ENCODE measurements at regions not wholly inside any gene's neighbourhood (a gene's known extent, or its start where the extent isn't known, plus 50 kb on each side); places are given as distances from the start of the nearest gene placed in this dataset.

DNA sequence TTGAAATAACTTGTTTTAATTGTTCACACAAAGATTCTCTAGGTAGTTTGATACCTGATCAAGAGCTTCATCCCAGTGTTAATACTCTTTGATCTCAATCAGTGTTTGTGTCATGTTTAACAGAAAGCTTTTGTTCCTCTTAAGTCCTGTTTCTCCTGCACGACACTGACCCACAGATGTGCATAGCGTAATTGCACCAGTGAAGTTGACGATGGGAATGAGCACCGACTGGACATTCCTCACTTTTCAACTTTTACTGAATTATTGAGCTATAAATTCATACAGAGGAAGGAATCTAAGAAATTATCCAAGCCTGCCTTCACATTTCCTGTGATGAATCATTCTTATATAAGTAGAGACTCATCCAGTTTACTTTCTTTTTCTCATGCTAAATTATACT is 878.7 kb upstream of the TENM3 start:
- Mint-ChIP-seq H3K4me1 (ENCODE audit: insufficient read depth, unreplicated experiment) (no peaks in the 10 kb centered on the region), H3K4me3 (ENCODE audit: unreplicated experiment) (peak overlapping the region; percentile 6), H3K9me3 (ENCODE audit: unreplicated experiment) (no peaks in the 10 kb centered on the region), H3K27ac (ENCODE audit: low read depth, unreplicated experiment) (peak overlapping the region; percentile 70), H3K36me3 (ENCODE audit: insufficient read depth, unreplicated experiment) (no peaks in the 10 kb centered on the region), H3K27me3 (ENCODE audit: insufficient read depth, unreplicated experiment) (no peaks in the 10 kb centered on the region)
- TF ChIP-seq, protein P1, sequence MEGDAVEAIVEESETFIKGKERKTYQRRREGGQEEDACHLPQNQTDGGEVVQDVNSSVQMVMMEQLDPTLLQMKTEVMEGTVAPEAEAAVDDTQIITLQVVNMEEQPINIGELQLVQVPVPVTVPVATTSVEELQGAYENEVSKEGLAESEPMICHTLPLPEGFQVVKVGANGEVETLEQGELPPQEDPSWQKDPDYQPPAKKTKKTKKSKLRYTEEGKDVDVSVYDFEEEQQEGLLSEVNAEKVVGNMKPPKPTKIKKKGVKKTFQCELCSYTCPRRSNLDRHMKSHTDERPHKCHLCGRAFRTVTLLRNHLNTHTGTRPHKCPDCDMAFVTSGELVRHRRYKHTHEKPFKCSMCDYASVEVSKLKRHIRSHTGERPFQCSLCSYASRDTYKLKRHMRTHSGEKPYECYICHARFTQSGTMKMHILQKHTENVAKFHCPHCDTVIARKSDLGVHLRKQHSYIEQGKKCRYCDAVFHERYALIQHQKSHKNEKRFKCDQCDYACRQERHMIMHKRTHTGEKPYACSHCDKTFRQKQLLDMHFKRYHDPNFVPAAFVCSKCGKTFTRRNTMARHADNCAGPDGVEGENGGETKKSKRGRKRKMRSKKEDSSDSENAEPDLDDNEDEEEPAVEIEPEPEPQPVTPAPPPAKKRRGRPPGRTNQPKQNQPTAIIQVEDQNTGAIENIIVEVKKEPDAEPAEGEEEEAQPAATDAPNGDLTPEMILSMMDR (IDR thresholded peaks at IDR 0.05; ENCODE audit: unreplicated experiment): no peak
- BruUV-seq (replicated peaks): no TSS peak
- intact Hi-C loops (cut with micrococcal nuclease): no loop called here
- ChIA-PET POLR2A (no interaction called here), CTCF (interaction anchor here (0.6 kb wide), 1 partner anchor 227 kb away, joined by 3 read pairs; no protein-coding TSS in a partner anchor)
- DNase-seq (ENCODE audit: unreplicated experiment): no peak

DNA sequence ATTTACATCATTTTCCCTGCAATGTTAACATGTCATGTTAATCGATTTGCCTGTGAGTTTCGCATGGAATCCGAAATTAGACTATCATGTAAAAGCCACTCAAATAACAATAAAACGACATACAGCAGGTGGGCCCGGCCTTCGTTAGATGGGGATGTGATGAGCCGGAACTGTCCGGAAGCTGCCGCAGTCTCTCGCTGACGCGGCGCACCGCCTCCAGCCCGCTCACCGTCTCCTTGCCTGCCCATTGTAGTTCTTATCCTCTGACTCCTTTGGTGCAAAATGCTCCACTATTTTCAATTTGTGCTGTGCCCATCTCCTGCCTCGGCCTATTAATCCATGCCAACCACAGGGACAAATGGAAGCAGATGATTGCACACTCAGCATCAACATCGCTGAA is 877.5 kb upstream of the TENM3 start:
- no peaks in the 10 kb centered on the region for H3K36me3 Mint-ChIP-seq (ENCODE audit: insufficient read depth, unreplicated experiment)
- TF ChIP-seq, protein P1 (IDR thresholded peaks at IDR 0.05; ENCODE audit: unreplicated experiment): no peak
- H3K4me3 Mint-ChIP-seq (ENCODE audit: unreplicated experiment): no peak overlapping the region
- H3K9me3 Mint-ChIP-seq (ENCODE audit: unreplicated experiment): no peaks in the 10 kb centered on the region
- no peaks in the 10 kb centered on the region for H3K27me3 Mint-ChIP-seq (ENCODE audit: insufficient read depth, unreplicated experiment)
- DNase-seq (ENCODE audit: unreplicated experiment): no peak
- no peaks in the 10 kb centered on the region for H3K4me1 Mint-ChIP-seq (ENCODE audit: insufficient read depth, unreplicated experiment)
- CTCF ChIA-PET: no interaction called here
- POLR2A ChIA-PET: interaction anchor here (0.6 kb wide), 1 partner anchor 222 kb away, joined by 3 read pairs; no protein-coding TSS in a partner anchor
- no peak overlapping the region for H3K27ac Mint-ChIP-seq (ENCODE audit: low read depth, unreplicated experiment)
- intact Hi-C loops (cut with micrococcal nuclease): no loop called here
- BruUV-seq (replicated peaks): no TSS peak

DNA sequence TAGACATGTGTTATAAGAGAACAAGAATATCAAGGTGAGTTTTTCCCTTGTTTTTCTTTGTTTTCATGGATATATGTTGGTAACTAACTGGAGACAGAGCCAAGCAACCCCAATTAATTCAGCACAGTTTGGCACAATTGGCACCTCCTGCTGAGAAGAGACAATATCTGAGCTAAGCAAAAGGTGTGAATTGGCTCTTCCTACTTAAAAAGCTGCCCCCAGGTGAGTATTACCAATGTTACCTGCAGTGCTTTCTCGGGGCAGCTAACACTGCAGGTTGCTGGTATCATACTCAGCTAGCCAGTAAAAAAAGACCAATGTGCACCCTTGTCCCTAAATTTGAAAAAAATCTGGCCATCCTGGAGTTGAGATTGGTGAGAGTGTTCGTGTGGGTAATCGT is 871.2 kb upstream of the TENM3 start:
- Mint-ChIP-seq H3K36me3 (ENCODE audit: insufficient read depth, unreplicated experiment) (no peaks in the 10 kb centered on the region), H3K4me1 (ENCODE audit: insufficient read depth, unreplicated experiment) (peaks cover 4% of the 10 kb centered on the region), H3K27ac (ENCODE audit: low read depth, unreplicated experiment) (no peak overlapping the region), H3K9me3 (ENCODE audit: unreplicated experiment) (no peaks in the 10 kb centered on the region), H3K4me3 (ENCODE audit: unreplicated experiment) (no peak overlapping the region), H3K27me3 (ENCODE audit: insufficient read depth, unreplicated experiment) (no peaks in the 10 kb centered on the region)
- intact Hi-C loops (cut with micrococcal nuclease): no loop called here
- CTCF ChIA-PET: interaction anchor here (0.6 kb wide), 1 partner anchor 160 kb away, joined by 4 read pairs; no protein-coding TSS in a partner anchor
- POLR2A ChIA-PET: no interaction called here
- no TSS peak for BruUV-seq (replicated peaks)
- DNase-seq (ENCODE audit: unreplicated experiment): no peak
- TF ChIP-seq, protein P1 (IDR thresholded peaks at IDR 0.05; ENCODE audit: unreplicated experiment): no peak

DNA sequence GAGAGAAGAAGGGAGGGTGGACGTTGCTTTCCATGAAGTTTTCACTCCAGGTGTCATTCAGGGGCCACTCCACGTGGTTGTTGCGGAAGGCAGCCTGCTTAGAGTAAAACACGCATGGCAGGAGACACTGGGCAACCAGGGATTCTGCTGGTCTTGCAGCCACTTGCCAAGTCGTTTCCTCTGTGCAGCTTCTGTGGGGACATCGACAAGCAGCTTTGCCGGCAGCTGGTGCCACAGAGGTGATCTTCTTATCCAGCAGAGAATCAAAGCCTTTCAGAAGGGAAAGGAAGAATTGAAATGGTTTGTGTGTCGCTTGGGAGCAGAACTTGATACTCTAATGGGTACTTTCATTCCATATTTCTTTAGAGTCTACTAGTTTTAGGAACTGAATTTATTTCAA is 867.1 kb upstream of the TENM3 start:
- CTCF ChIA-PET: no interaction called here
- intact Hi-C loops (cut with micrococcal nuclease): no loop called here
- Mint-ChIP-seq H3K27ac (ENCODE audit: low read depth, unreplicated experiment) (no peak overlapping the region), H3K4me1 (ENCODE audit: insufficient read depth, unreplicated experiment) (peaks cover 3% of the 10 kb centered on the region), H3K4me3 (ENCODE audit: unreplicated experiment) (no peak overlapping the region), H3K9me3 (ENCODE audit: unreplicated experiment) (peaks cover 1% of the 10 kb centered on the region), H3K36me3 (ENCODE audit: insufficient read depth, unreplicated experiment) (no peaks in the 10 kb centered on the region), H3K27me3 (ENCODE audit: insufficient read depth, unreplicated experiment) (no peaks in the 10 kb centered on the region)
- BruUV-seq (replicated peaks): no TSS peak
- TF ChIP-seq, protein P1 (IDR thresholded peaks at IDR 0.05; ENCODE audit: unreplicated experiment): no peak
- DNase-seq (ENCODE audit: unreplicated experiment): no peak
- POLR2A ChIA-PET: interaction anchor here (0.7 kb wide), 1 partner anchor 826 kb away, joined by 4 read pairs; no protein-coding TSS in a partner anchor
